ENCODE measurements at regions not wholly inside any gene's neighbourhood (a gene's known extent, or its start where the extent isn't known, plus 50 kb on each side); places are given as distances from the start of the nearest gene placed in this dataset.

DNA sequence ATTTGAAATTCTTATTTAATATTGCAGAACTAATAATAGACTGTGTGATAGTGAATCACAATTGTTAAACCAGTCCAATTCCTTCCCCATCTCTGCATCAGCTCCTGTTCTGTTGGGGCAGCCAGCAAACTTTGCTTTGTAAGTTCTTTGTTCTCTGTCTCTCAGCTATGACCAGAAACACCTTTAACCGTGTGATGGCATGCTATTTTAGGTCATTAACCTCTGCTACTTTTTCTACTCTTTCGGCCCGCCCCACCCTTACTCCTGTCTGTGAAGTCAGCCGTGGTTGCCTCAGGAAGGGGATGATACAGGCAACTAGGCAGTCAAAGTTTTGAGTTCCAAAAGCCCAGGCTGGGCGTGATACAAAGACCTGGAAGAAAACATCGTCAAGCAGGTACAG lies 51.3 kb upstream of the EGFL6 start:
- Mint-ChIP-seq H3K36me3 (ENCODE audit: insufficient read depth) (no peaks in the 10 kb centered on the region), H3K27me3 (ENCODE audit: low read depth) (peaks cover 2% of the 10 kb centered on the region), H3K4me1 (ENCODE audit: low read depth) (no peaks in the 10 kb centered on the region), H3K9me3 (no peaks in the 10 kb centered on the region), H3K4me3 (no peak overlapping the region)
- no peak for DNase-seq
- ATAC-seq: no peak

DNA sequence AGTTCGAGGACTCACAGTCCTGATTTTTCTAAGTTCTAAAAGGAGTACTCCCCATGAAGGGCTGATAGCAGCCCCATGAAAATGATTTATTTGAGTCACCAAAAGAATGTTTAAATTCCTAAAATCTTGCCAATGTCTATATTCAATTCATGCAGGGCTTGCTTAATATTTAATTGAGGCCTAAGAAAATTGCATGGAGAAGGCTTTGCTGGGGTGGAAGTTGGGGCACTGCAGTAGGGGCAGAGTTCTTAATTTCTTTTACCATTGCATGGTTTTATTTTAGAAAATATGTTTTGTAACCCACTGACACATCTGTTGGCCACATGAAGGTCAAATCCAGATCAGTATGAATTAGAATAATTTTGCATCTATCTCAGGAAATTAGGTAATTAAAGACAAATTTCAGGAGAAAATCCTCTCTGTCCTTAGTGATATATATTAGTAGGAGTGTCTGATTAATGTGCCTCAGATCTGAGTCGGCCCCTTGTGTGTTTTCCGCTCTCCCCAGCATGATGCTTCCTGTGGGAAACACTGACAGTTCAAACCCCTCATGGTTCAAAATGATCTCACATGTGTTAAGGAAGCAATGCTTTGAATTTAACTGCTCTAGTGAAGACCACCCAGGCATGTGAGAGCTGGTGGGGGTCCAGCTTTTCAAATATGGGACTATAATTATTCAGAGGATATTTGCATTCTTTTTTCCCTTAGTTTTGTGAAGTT lies 54.0 kb upstream of the EGFL6 start:
- Mint-ChIP-seq H3K4me1 (ENCODE audit: low read depth) (no peaks in the 10 kb centered on the region), H3K27me3 (ENCODE audit: low read depth) (peaks cover 2% of the 10 kb centered on the region), H3K4me3 (no peak overlapping the region), H3K9me3 (no peaks in the 10 kb centered on the region), H3K36me3 (ENCODE audit: insufficient read depth) (no peaks in the 10 kb centered on the region)
- ATAC-seq (no peak), DNase-seq (no peak)

DNA sequence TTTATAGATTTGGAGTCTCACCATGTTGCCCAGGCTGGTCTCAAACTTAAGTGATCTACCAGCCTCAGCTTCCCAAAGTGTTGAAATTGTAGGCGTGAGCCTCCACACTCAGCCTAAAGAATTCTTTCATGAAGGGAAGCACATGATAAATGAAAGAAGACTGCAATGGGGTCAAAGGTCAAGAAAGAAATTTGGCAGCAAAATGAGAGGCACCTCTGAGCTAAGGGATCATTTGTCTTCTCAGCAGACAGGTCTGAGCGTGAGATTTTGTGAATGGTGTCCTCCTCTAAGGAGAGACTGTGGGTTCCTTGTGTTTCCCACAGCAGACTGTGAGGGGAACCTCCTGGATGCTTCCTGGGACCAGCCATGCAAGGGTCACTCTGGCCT lies 57.5 kb upstream of the EGFL6 start:
- no peak for DNase-seq
- no peaks in the 10 kb centered on the region for H3K27me3 Mint-ChIP-seq (ENCODE audit: low read depth)
- H3K36me3 Mint-ChIP-seq (ENCODE audit: insufficient read depth): no peaks in the 10 kb centered on the region
- no peak overlapping the region for H3K4me3 Mint-ChIP-seq
- H3K4me1 Mint-ChIP-seq (ENCODE audit: low read depth): no peaks in the 10 kb centered on the region
- no peaks in the 10 kb centered on the region for H3K9me3 Mint-ChIP-seq
- no peak for ATAC-seq

DNA sequence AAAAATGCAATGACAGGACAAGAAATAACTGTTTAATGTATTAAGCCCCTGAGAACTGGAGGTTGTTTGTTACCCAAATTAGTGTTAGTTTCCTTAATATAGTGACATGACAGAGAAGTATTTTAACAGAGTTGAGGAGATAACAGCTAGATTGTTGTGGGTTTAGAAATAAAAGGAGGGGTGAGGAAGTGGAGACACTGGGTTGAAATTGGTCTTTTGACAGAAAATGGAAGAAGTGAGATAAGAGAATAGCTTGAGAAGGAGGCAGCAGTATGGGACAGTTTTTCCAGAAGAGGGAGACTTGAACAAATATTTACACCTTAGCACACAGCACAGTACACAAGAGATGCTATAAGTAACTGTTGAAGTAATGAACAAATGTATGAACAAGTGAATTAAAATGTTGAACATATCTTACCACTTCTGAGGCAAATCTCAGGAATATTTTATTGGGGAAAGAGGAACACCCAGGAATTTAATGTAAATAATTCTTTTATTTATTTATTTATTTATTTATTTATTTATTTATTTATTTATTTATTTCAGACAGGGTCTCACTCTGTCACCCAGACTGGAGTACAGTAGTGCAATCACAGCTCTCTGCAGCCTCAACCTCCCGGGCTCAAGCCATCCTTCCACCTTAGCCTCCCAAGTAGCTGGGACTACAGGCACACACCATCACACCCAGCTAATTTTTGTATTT lies 58.0 kb upstream of the EGFL6 start:
- DNase-seq: no peak
- no peak for ATAC-seq
- no peaks in the 10 kb centered on the region for H3K4me1 Mint-ChIP-seq (ENCODE audit: low read depth)
- H3K9me3 Mint-ChIP-seq: no peaks in the 10 kb centered on the region
- H3K4me3 Mint-ChIP-seq: no peak overlapping the region
- H3K36me3 Mint-ChIP-seq (ENCODE audit: insufficient read depth): no peaks in the 10 kb centered on the region
- no peaks in the 10 kb centered on the region for H3K27me3 Mint-ChIP-seq (ENCODE audit: low read depth)

DNA sequence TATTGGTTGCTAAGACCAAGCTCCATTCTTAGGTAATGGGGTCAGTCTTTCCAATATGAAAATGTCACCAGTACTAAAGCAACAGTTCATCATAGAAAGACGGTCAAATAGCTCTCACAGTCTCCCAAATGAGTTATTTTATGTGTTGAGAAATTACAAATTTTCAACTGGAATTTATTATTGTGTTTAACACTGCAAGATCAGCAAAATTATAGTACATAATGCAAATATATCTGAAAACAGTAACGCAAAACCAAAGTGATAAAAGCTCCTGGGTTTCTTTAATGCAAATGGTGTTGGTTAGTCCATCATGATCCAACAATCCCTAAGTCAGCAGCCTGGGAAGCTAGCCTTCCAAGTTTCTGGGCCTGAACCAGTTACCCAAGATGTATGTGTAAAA lies 61.5 kb upstream of the EGFL6 start:
- no peak for ATAC-seq
- Mint-ChIP-seq H3K27me3 (ENCODE audit: low read depth) (no peaks in the 10 kb centered on the region), H3K4me1 (ENCODE audit: low read depth) (no peaks in the 10 kb centered on the region), H3K9me3 (no peaks in the 10 kb centered on the region), H3K4me3 (no peak overlapping the region), H3K36me3 (ENCODE audit: insufficient read depth) (no peaks in the 10 kb centered on the region)
- DNase-seq: no peak

DNA sequence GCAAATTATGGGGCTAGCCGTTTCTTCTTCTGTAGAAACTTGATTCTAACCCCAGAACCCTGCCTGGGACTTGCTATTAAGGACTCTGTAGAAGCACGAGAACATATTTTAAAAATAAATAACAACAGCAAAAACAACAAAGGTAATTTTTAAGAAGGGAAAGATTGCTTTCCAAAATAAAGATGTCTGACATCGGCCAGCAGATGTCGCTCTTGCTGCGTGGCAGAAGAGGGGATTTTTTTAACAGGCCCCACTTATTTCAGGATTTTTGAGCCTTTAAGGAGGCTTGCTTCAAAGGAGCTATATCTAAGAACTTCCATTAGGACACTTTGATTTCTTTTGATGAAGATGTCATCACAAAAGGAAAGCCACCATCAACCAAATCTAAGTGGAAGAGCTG lies 62.8 kb upstream of the EGFL6 start:
- H3K36me3 Mint-ChIP-seq (ENCODE audit: insufficient read depth): no peaks in the 10 kb centered on the region
- peak; percentile 53 for DNase-seq
- no peak overlapping the region for H3K4me3 Mint-ChIP-seq
- H3K4me1 Mint-ChIP-seq (ENCODE audit: low read depth): peaks cover 3% of the 10 kb centered on the region
- no peak for ATAC-seq
- no peaks in the 10 kb centered on the region for H3K27me3 Mint-ChIP-seq (ENCODE audit: low read depth)
- H3K9me3 Mint-ChIP-seq: no peaks in the 10 kb centered on the region

DNA sequence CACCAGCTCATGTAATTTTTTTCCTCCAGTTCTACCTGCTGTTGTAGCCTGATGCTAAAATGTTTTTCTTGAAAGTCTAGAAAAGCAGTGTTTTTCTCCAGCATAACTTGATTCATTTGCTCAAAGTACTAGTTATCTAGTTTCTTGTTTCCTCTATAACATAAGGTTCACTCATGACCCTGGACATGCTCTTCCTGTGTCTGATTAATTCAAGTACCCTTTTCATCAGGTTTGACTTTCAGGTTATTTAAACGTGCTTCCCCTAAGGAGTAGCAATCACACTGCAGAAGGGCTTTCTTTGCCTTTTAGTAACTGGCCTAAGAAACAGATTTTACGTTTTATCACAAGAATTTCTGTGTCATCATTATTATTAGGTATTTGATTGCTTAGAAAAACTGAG lies 66.8 kb upstream of the EGFL6 start:
- H3K9me3 Mint-ChIP-seq: no peaks in the 10 kb centered on the region
- H3K36me3 Mint-ChIP-seq (ENCODE audit: insufficient read depth): no peaks in the 10 kb centered on the region
- no peak for ATAC-seq
- no peak for DNase-seq
- H3K27me3 Mint-ChIP-seq (ENCODE audit: low read depth): no peaks in the 10 kb centered on the region
- H3K4me1 Mint-ChIP-seq (ENCODE audit: low read depth): peaks cover 3% of the 10 kb centered on the region
- no peak overlapping the region for H3K4me3 Mint-ChIP-seq

DNA sequence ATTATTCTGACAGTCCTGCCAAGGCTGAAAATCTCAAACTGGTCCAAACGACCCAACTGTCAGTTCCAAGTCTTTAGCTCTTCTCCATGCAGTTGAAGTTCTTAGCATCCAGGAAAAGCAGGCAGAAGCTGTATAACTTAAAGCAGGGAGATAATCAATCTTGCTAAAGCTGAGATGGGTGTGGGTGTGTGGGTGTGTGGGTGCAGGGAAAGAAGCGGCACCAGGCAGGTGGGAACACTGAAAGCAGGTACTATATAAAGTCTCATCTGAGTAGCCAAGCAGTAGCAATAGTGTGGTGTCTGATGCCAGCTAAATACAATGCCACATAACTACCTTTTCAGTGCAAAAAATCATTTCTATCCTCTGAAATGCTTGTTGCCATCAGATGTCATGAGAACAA lies 69.7 kb upstream of the EGFL6 start:
- Mint-ChIP-seq H3K9me3 (no peaks in the 10 kb centered on the region), H3K27me3 (ENCODE audit: low read depth) (no peaks in the 10 kb centered on the region), H3K4me3 (no peak overlapping the region), H3K4me1 (ENCODE audit: low read depth) (peaks cover 3% of the 10 kb centered on the region), H3K36me3 (ENCODE audit: insufficient read depth) (no peaks in the 10 kb centered on the region)
- DNase-seq (no peak), ATAC-seq (no peak)

DNA sequence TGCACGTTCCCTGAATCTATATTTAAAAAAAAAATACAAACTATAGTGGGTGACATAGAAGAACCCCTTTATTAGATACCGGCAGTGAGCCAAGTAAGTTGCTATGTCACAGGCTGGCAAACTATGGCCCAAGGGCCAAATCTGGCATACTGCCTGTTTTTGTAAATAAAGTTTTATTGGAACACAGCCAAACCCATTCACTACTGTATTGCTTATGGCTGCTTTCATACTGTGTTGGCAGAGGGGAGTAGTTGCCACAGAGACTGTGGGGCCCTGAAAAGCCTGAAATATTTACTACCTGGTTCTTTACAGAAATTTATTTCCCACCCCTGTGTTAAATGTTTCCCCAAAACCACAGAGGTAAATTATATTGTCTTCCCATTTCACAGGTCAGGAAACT lies 71.2 kb upstream of the EGFL6 start:
- Mint-ChIP-seq H3K27me3 (ENCODE audit: low read depth) (no peaks in the 10 kb centered on the region), H3K9me3 (no peaks in the 10 kb centered on the region), H3K36me3 (ENCODE audit: insufficient read depth) (no peaks in the 10 kb centered on the region)

DNA sequence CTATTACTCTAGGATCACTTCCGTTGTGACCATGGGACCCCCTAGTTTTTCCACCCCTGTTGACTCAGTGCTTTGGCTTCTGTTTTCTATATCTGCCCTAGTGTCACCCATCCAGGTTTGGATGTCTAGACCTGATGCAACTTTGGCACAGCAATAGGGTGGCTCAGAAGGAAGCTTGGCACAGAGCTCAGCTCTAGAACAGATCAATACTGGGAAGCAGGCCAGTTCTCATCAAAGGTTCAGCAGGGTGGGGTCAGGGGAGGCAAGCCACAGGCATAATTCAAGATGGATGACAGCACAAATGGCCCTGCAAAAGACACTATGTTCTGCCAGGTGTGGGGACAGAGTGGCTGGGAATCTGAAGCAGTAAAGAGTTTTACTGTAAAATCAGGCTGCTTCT lies 74.2 kb upstream of the EGFL6 start:
- Mint-ChIP-seq H3K9me3 (no peaks in the 10 kb centered on the region), H3K36me3 (ENCODE audit: insufficient read depth) (no peaks in the 10 kb centered on the region), H3K4me3 (no peak overlapping the region), H3K4me1 (ENCODE audit: low read depth) (peaks cover 3% of the 10 kb centered on the region), H3K27me3 (ENCODE audit: low read depth) (no peaks in the 10 kb centered on the region)
- ATAC-seq (no peak), DNase-seq (no peak)

More for the DNA sequence above, 71.2 kb upstream of the EGFL6 start:
- H3K4me1 Mint-ChIP-seq (ENCODE audit: low read depth): peaks cover 6% of the 10 kb centered on the region
- no peak for ATAC-seq
- no peak for DNase-seq
- no peak overlapping the region for H3K4me3 Mint-ChIP-seq

DNA sequence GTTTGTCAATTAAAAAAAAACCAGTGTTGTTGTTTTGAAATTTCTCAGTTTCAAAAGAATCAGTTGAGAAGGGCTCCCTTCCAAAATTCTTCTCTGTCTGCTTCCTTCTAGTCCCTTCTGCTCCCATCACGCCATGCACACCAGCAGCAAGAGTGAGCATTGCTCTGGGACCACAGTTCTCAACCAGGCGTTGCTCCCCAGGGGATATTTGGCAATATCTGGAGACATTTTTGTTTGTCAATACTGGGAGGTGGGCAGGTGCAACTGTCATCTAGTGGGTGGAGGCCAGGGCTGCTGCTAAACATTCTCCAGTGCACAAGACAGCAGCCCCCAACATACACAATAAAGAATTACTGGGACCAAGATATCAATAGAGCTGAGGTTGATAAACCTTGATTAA lies 74.8 kb upstream of the EGFL6 start:
- no peaks in the 10 kb centered on the region for H3K27me3 Mint-ChIP-seq (ENCODE audit: low read depth)
- H3K4me1 Mint-ChIP-seq (ENCODE audit: low read depth): peaks cover 3% of the 10 kb centered on the region
- no peaks in the 10 kb centered on the region for H3K9me3 Mint-ChIP-seq
- H3K4me3 Mint-ChIP-seq: no peak overlapping the region
- ATAC-seq: no peak
- DNase-seq: no peak
- no peaks in the 10 kb centered on the region for H3K36me3 Mint-ChIP-seq (ENCODE audit: insufficient read depth)

DNA sequence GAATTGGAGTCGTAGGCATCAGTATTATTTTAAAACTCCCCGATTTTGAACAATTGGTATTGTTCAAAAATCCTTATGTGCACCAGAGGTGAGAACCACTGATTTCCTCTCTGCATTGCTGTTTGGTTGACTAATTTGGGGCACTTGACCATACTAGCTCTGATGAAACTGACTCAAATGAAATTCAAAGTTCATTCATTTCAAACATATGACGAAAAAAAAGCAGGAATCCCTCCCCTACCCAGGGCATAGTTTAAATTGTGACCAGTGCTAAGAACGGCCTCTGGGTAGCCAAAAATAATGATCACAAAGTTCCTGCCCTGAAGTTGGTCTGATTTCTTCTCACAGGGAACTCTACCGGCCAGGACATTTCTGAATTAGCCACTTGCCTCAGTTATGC lies 75.7 kb upstream of the EGFL6 start:
- DNase-seq (no peak), ATAC-seq (no peak)
- Mint-ChIP-seq H3K9me3 (no peaks in the 10 kb centered on the region), H3K4me1 (ENCODE audit: low read depth) (peaks cover 3% of the 10 kb centered on the region), H3K36me3 (ENCODE audit: insufficient read depth) (no peaks in the 10 kb centered on the region), H3K4me3 (no peak overlapping the region), H3K27me3 (ENCODE audit: low read depth) (no peaks in the 10 kb centered on the region)

DNA sequence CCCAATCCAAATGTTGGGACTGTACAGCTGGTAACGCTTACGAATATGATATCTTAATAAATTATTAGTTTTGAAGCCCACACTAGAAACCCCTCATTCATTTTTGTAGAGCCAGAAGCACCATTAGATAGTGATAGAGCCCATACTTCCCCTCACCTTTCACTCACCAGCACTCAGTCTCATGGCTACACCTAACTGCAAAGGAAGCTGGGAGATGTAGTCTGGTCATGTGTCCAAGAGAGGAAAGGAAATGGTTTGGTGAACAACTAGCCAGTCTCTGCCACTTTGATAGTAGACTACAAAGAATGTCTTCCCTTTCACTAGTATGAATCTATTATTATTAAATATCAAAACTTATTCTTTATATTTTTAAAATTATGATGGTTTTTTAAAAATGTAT lies 77.1 kb upstream of the EGFL6 start:
- no peaks in the 10 kb centered on the region for H3K9me3 Mint-ChIP-seq
- DNase-seq (no peak), ATAC-seq (no peak)
- H3K4me3 Mint-ChIP-seq: no peak overlapping the region
- no peaks in the 10 kb centered on the region for H3K36me3 Mint-ChIP-seq (ENCODE audit: insufficient read depth)
- no peaks in the 10 kb centered on the region for H3K27me3 Mint-ChIP-seq (ENCODE audit: low read depth)
- peaks cover 12% of the 10 kb centered on the region for H3K4me1 Mint-ChIP-seq (ENCODE audit: low read depth)

DNA sequence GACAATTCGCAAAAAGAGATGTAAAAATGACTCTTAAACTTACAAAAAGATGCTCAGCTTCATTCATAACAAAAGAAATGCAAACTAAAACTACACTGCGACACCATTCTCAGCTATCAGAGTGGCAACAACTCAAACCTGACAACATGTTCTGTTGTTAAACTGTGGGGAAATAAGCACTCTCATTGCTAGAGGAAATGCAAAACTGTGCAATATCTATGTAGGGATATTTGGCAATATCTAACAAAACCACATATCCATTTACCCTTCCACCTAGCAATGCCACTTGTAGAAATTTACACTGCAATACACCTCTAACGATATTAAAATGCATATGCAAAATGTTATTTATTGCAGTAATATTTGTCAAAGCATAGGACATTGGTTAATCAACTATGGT lies 78.3 kb upstream of the EGFL6 start:
- Mint-ChIP-seq H3K4me3 (no peak overlapping the region), H3K36me3 (ENCODE audit: insufficient read depth) (no peaks in the 10 kb centered on the region), H3K9me3 (no peaks in the 10 kb centered on the region), H3K4me1 (ENCODE audit: low read depth) (peaks cover 20% of the 10 kb centered on the region), H3K27me3 (ENCODE audit: low read depth) (no peaks in the 10 kb centered on the region)
- ATAC-seq (no peak), DNase-seq (no peak)

DNA sequence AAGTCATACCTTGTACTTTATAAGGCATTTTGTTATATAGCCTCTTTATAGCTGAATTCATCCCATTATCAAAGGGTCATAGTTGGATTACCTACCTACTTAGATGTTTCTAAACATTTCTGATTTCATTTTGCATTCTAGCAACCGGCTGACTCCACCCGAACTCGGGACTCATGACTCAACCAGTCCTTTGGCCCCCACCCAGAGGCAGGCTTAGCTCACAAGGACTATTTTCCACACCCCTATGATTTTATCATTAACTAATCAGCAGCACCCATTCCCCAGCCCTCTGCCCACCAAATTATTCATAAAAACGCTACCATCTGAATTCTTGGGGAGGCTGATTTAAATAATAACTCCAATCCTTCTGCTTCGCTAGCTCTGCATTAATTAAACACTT lies 79.9 kb upstream of the EGFL6 start:
- Mint-ChIP-seq H3K4me1 (ENCODE audit: low read depth) (peaks cover 22% of the 10 kb centered on the region), H3K36me3 (ENCODE audit: insufficient read depth) (no peaks in the 10 kb centered on the region), H3K4me3 (no peak overlapping the region), H3K9me3 (no peaks in the 10 kb centered on the region), H3K27me3 (ENCODE audit: low read depth) (no peaks in the 10 kb centered on the region)
- no peak for DNase-seq
- no peak for ATAC-seq

Data from activated T-cell treated with anti-CD3 and anti-CD28 coated beads, Interleukin-2, amount 50 U/mL, for 4 hours (primary cell).